Endothelial cell of umbilical vein (primary cell): ENCODE measurements at regions not wholly inside any gene's neighbourhood (a gene's known extent, or its start where the extent isn't known, plus 50 kb on each side); places are given as distances from the start of the nearest gene placed in this dataset.

ENCODE experiments used
- BruUV-seq: library from RNA; stranded (reverse); fragments of 400-500 nt; replicated peaks from 2 replicates; lab custom pipeline; 2021; lab: Mats Ljungman, UMichigan
- CTCF ChIA-PET: fragments of 300-600, 350-600 bp; sonication (Branson Sonifier 250); formaldehyde crosslinking; loops from one replicate; lab custom pipeline; 2021; ENCODE audit warnings: antibody characterized with exemption, inconsistent platforms; lab: Charles Lee
- POLR2A ChIA-PET: fragments of 300-600, 350-600 bp; sonication (Branson Sonifier 250); formaldehyde crosslinking; loops from one replicate; lab custom pipeline; 2021; ENCODE audit warnings: antibody characterized with exemption, inconsistent platforms; lab: Charles Lee
- DNase-seq: peaks from one replicate; pipeline ENCODE4 v3.0.0-alpha.2; 2011; ENCODE audit warnings: low read depth, low spot score
- FAIRE-seq: peaks from 2 replicates; lab custom pipeline; 2011; peaks lifted over from hg19 to GRCh38; lab: Jason Lieb, UNC
- H2AFZ ChIP-seq: 2 replicates; pipeline ENCODE4 v1.6.0; 2012; ENCODE audit warnings: low read depth, low read length, control low read depth, inconsistent platforms
- H3K27ac ChIP-seq: 2 replicates; pipeline ENCODE4 v1.5.1; 2011; ENCODE audit warnings: low read depth, mild to moderate bottlenecking, control low read depth, low read length, moderate library complexity; ENCODE audit not compliant: insufficient read depth
- H3K27me3 ChIP-seq, 2 experiments: 2 replicates each; pipeline versions ENCODE4 v1.6.0 to v1.6.1; 2011; ENCODE audit warnings: low read length in 2 of 2, mixed read lengths in 1 of 2; ENCODE audit not compliant: control insufficient read depth in 2 of 2, insufficient read depth in 2 of 2
- H3K36me3 ChIP-seq, 2 experiments: 2 replicates in 1 of 2; 3 replicates in 1 of 2; pipeline ENCODE4 v1.5.1; 2011; ENCODE audit warnings: low read length in 2 of 2, mild to moderate bottlenecking in 1 of 2, moderate library complexity in 1 of 2; ENCODE audit not compliant: control insufficient read depth in 2 of 2, insufficient read depth in 2 of 2; ENCODE audit errors: extremely low read depth in 1 of 2
- H3K4me1 ChIP-seq: 3 replicates; pipeline ENCODE4 v1.5.1; 2011; ENCODE audit warnings: mild to moderate bottlenecking, low read length; ENCODE audit not compliant: control insufficient read depth, insufficient read depth; ENCODE audit errors: extremely low read depth
- H3K4me2 ChIP-seq: 2 replicates; pipeline ENCODE4 v1.6.1; 2011; ENCODE audit warnings: low read length, control low read depth, mixed read lengths; ENCODE audit not compliant: insufficient read depth
- H3K4me3 ChIP-seq, 3 experiments: fragments of 200-600 bp in 1 of 3; sonication (generic), shearing (Covaris generic) in 1 of 3; replicated peaks in 1 of 3; 2 replicates each; pipeline ENCODE4 v1.5.1; 2011 to 2016; ENCODE audit warnings: control low read depth in 3 of 3, low read length in 3 of 3, mild to moderate bottlenecking in 2 of 3, inconsistent platforms in 1 of 3, low read depth in 1 of 3, moderate library complexity in 1 of 3; ENCODE audit not compliant: insufficient read depth in 1 of 3
- H3K79me2 ChIP-seq: 2 replicates; pipeline ENCODE4 v1.6.0; 2012; ENCODE audit warnings: low read length, inconsistent platforms; ENCODE audit not compliant: control insufficient read depth, insufficient read depth
- H3K9ac ChIP-seq: replicated peaks from 2 replicates; pipeline ENCODE3; 2011; ENCODE audit warnings: low read length, control low read depth; ENCODE audit not compliant: insufficient read depth; ENCODE audit errors: extremely low read depth
- H3K9me1 ChIP-seq: replicated peaks from 3 replicates; pipeline ENCODE4 v1.6.0; 2011; ENCODE audit warnings: mild to moderate bottlenecking, low read length; ENCODE audit not compliant: control insufficient read depth, insufficient read depth; ENCODE audit errors: extremely low read depth
- H3K9me3 ChIP-seq: replicated peaks from 2 replicates; pipeline ENCODE4 v1.5.1; 2012; ENCODE audit warnings: low read length, inconsistent platforms; ENCODE audit not compliant: control insufficient read depth, insufficient read depth
- H4K20me1 ChIP-seq: replicated peaks from 2 replicates; pipeline ENCODE3; 2011; ENCODE audit warnings: mild to moderate bottlenecking, low read length; ENCODE audit not compliant: control insufficient read depth, insufficient read depth; ENCODE audit errors: extremely low read depth
- CTCF ChIP-seq, 2 donors: IDR thresholded peaks; 1 replicate in 1 of 2; 2 replicates in 1 of 2; pipeline ENCODE4 v1.5.1; 2011; ENCODE audit warnings: low read length in 2 of 2, mild to moderate bottlenecking in 2 of 2, moderate library complexity in 2 of 2, control low read depth in 1 of 2, inconsistent platforms in 1 of 2, low read depth in 1 of 2; ENCODE audit not compliant: insufficient read depth in 1 of 2; ENCODE audit errors: extremely low read depth in 1 of 2
- EZH2 ChIP-seq: IDR thresholded peaks from 2 replicates; pipeline ENCODE4 v1.6.1; 2012; ENCODE audit warnings: borderline replicate concordance, low read depth, mild to moderate bottlenecking, moderate library complexity, low read length, inconsistent platforms; ENCODE audit not compliant: severe bottlenecking
- FOS ChIP-seq: IDR thresholded peaks from 2 replicates; pipeline ENCODE4 v1.6.1; 2011; ENCODE audit warnings: mild to moderate bottlenecking, low read length, moderate library complexity, borderline replicate concordance; ENCODE audit not compliant: insufficient read depth
- GATA2 ChIP-seq: IDR thresholded peaks from 2 replicates; pipeline ENCODE4 v1.7.0; 2011; ENCODE audit warnings: low read depth, mild to moderate bottlenecking, moderate library complexity, mixed read lengths, low read length; ENCODE audit not compliant: insufficient read length, insufficient read depth
- JUN ChIP-seq: IDR thresholded peaks from 2 replicates; pipeline ENCODE4 v1.6.1; 2011; ENCODE audit warnings: borderline replicate concordance, low read depth; ENCODE audit not compliant: insufficient read length, insufficient read depth
- MAX ChIP-seq: IDR thresholded peaks from 2 replicates; pipeline ENCODE4 v1.6.1; 2011; ENCODE audit not compliant: insufficient read depth, insufficient read length
- MYC ChIP-seq: IDR thresholded peaks from one replicate; pipeline ENCODE4 v1.6.1; 2011; ENCODE audit warnings: mild to moderate bottlenecking, low read depth, low read length
- POLR2A ChIP-seq: IDR thresholded peaks from 2 replicates; pipeline ENCODE4 v1.6.1; 2012; ENCODE audit warnings: low read depth, mild to moderate bottlenecking, control low read depth, low read length
- POLR2AphosphoS5 ChIP-seq: IDR thresholded peaks from 2 replicates; pipeline ENCODE4 v1.6.1; 2012; ENCODE audit warnings: low read depth, mild to moderate bottlenecking, control low read depth, low read length, moderate library complexity; ENCODE audit not compliant: insufficient read depth
- dilution Hi-C: fragments of 300-500 bp; cut with MboI; formaldehyde crosslinking; loops from one replicate; pipeline ENCODE4 v1.15.0; 2019; ENCODE audit warnings: low sequenced_read_pairs; ENCODE audit not compliant: extremely low pct_ligation_motif_present
- intact Hi-C: fragments of 100-400 bp; cut with micrococcal nuclease; formaldehyde crosslinking; loops from one replicate; pipeline ENCODE4 v1.10.0; 2022

GRCh38 chr21:15233611-15234010, 168.8 kb upstream of the NRIP1 start:
- no peaks in the 10 kb centered on the region for H3K4me1 ChIP-seq
- no peaks in the 10 kb centered on the region for H4K20me1 ChIP-seq
- no TSS peak for BruUV-seq
- no peaks in the 10 kb centered on the region for H3K9me3 ChIP-seq
- no peak overlapping the region for H2AFZ ChIP-seq
- no peaks in the 10 kb centered on the region for H3K79me2 ChIP-seq
- no peaks in the 10 kb centered on the region for H3K27me3 ChIP-seq
- dilution Hi-C loops = no loop called here
- H3K36me3 ChIP-seq = no peaks in the 10 kb centered on the region
- H3K9ac ChIP-seq = no peak overlapping the region
- no peaks in the 10 kb centered on the region for H3K9me1 ChIP-seq
- DNase-seq (no peak), FAIRE-seq (no peak)
- POLR2A ChIA-PET = no interaction called here
- TF ChIP-seq CTCF (IDR thresholded peaks at IDR 0.05; ENCODE audit: extremely low read depth in 1 of 2, insufficient read depth in 1 of 2, low read depth in 1 of 2, low read length in 2 of 2) (no peak), POLR2AphosphoS5 (no peak), EZH2 (no peak), POLR2A (no peak), MAX (no peak), MYC (no peak), GATA2 (no peak), FOS (no peak), JUN (no peak)
- no peak overlapping the region for H3K27ac ChIP-seq
- CTCF ChIA-PET = no interaction called here
- intact Hi-C loops = no loop called here
- H3K4me2 ChIP-seq = no peak overlapping the region
- no peak overlapping the region for H3K4me3 ChIP-seq
